NCI-H524 (cell line): ENCODE measurements at regions not wholly inside any gene's neighbourhood (a gene's known extent, or its start where the extent isn't known, plus 50 kb on each side); places are given as distances from the start of the nearest gene placed in this dataset.
"Not testable (repeated sequence)": the region's sequence is repeated elsewhere in the genome, so short reads cannot be mapped to it uniquely, and the experiment has no call there.

Source experiments
- DNase-seq, 2 experiments: peaks; one replicate each; lab custom pipeline; 2025; lab: John Stamatoyannopoulos, UW

DNA sequence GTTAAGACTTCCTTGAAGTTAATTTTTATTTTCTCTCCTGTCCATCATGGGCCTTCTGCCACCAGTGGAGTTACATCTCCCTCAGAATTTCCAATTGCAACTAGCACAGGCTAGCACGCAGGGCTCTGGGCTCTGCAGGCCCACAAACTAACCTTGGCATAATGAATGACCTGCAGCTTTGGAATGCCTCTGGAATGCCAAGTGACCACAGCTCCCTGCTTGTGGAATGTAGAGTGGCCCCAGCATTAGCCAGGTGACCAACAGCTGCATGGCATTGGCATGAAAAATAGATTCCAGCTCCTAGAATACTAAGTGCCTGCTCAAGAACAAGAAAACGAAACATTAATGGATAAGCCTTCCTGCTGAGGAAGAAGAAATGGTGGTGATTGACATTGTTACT, 726.1 kb downstream of the BRINP1 start:
- DNase-seq: no peak

- no peak for DNase-seq
These were observed 725.2 kb downstream of the BRINP1 start for GRCh38 chr9:118644066-118644465.

DNA sequence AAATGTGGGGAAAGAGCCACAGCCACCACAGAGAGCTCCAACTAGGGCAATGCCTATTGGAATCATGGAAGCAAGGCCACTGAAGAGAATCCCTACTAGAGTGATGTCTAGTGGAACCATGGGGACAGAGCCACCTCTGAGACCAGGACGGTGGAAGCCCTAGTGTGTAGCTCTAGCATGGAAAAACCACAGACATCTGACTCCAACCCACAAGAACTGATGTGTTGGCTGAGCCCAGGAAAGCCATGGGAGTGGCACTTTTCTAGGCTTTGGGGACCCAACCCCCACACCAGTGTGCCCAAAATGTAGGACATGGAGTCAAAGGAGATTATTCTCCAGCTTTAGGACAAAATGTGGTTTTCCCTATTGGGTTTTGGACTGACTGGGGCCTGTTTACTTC, 721.9 kb downstream of the BRINP1 start:
- DNase-seq: no peak

DNA sequence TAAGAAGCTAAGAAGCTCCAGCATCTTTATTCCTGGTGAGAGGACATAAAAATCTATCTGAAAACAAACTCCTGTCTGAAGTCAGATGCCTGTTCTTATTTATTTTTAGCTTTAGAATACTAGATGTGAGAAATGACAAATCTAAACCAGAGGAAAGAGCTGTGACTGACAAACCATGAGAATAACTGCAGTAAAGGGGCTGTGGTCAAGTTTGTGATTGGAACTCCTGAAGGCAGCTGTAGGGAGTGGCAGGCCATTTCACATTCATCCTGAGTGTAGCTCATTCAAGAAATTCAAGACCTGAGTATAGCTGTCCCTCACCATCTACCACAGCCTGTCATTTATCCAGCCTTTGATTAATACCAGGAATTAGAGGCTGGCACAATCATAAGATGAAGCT, 718.8 kb downstream of the BRINP1 start:
- DNase-seq: no peak

DNA sequence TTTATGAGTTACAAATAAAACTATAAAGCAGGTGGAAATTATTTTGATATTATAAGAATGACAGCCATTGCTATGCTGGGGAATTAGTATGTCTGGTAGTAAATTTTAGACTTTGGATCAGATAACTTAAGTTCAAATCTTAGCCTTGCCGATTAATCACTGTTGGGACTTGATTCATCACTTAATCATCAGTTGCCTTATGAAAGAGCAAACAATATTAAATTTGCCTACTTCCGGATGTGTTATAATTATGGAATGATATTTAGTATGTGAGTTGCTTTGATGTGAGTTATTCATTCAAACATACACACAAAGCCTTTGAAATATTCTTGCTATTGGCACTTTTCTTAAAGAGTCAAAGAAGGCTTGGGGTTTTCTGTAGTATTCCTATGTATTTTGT, 717.7 kb downstream of the BRINP1 start:
- no peak for DNase-seq

GRCh38 chr9:118652258-118652657, 717.0 kb downstream of the BRINP1 start:
- DNase-seq: no peak

DNA sequence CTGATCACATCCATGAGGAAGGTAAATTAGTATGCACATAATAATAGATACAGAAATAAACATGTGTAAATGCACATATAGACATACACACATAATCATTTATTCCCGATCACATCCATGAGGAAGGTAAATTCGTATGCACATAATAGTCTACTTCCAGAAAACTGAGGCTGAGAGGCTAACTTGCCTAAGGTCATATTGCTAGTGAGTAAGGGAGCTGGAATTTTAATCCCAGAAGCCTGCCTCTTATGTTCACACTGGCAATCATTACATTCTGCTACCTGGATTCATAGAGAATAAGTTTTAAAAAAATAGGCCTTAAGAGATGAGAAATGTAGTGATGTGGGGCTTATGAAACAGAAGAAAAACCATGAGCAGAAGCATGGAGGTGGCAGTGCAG, 716.3 kb downstream of the BRINP1 start:
- no peak for DNase-seq

DNA sequence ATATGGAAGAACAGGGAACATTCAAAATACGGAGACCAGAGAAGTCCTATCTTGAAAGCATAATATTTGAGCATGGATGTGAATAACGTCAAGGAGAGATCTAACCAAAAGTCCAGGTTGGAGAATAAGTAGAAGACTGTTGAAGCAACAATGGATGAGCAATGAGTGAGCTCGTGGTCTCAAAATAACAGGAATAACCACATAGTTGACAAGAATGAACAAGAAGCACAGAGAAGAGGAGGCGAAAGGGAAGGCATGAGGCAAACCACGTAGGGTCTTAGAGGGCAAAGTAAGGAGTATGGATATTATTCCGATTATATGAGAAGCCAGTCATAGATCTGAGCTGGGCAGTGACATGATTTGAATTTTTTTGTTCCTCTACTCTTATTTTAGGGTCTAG, 710.2 kb downstream of the BRINP1 start:
- DNase-seq: no peak

GRCh38 chr9:118665226-118665919, 703.9 kb downstream of the BRINP1 start:
- no peak for DNase-seq

GRCh38 chr9:118670011-118670953, 699.0 kb downstream of the BRINP1 start:
- no peak for DNase-seq

- no peak for DNase-seq
These were observed 694.3 kb downstream of the BRINP1 start for GRCh38 chr9:118674942-118675341.

DNA sequence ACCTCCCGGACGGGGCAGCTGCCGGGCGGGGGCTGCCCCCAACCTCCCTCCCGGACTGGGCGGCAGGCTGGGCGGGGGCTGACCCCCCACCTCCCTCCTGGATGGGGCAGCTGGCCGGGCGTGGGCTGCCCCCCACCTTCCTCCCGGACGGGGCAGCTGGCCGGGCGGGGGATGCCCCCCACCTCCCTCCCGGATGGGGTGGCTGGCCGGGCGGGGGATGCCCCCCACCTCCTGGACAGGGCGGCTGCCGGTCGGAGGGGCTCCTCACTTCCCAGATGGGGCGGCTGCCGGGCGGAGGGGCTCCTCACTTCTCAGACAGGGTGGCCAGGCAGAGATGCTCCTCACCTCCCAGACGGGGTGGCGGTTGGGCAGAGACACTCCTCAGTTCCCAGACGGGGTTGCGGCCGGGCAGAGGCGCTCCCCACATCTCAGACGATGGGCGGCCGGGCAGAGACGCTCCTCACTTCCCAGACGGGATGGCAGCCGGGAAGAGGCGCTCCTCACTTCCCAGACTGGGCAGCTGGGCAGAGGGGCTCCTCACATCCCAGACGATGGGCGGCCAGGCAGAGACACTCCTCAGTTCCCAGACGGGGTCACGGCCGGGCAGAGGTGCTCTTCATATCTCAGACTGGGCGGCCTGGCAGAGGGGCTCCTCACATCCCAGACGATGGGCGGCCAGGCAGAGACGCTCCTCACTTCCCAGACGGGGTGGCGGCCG, 691.1 kb downstream of the BRINP1 start:
- DNase-seq: not testable (repeated sequence)

DNA sequence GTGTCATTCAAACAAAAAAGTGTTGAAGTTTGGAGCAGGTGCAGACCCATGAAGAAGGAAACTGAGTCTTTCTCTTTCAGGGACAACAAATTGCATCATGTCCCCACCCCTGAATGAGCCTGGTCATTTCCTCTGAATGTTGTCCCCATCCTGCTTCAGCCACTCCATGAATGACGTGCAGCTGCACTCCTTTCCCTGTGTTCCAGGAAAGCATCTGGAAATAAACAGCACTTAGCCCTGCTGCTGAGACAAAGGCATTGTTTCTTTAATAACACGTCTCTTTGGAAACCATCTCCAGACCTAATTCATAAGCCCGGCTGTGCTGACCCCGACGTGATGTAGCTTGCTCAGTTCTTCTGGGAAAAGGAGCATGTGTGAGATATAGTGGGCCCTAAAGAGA, 682.3 kb downstream of the BRINP1 start:
- no peak for DNase-seq

- DNase-seq: no peak
These were observed 680.0 kb downstream of the BRINP1 start for GRCh38 chr9:118689280-118689679.

GRCh38 chr9:118692613-118693012, 676.6 kb downstream of the BRINP1 start:
- DNase-seq: no peak

DNA sequence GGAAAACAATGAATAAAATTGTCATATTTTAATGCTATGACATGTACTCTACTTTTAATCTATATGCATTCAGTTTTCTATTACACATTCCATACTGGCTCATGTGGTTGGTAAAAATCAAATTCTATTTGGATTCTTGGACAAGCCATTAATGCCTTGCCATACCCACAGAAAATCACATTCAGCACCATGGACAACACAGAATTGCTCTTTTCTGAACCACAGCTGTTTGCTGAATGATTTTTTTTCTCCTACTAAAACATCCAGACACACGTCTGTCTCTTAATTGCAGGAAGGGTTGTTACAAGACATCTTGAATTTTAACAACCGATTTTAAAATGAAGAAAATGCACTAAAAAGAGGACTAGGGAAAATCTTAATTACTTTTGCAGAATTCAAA, 675.6 kb downstream of the BRINP1 start:
- DNase-seq: no peak

DNA sequence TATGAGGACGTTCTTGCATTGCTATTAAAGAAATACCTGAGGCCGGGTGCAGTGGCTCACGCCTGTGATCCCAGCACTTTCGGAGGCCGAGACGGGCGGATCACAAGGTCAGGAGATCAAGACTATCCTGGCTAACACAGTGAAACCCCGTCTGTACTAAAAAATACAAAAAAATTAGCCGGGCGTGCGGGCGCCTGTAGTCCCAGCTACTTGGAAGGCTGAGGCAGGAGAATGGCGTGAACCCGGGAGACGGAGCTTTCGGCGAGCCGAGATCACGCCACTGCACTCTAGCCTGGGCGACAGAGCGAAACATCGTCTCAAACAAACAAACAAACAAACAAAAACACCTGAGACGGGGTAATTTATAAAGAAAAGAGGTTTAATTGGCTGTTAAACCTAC, 674.0 kb downstream of the BRINP1 start:
- not testable (repeated sequence) for DNase-seq

- no peak for DNase-seq
These were observed 667.2 kb downstream of the BRINP1 start for GRCh38 chr9:118701985-118702384.

DNA sequence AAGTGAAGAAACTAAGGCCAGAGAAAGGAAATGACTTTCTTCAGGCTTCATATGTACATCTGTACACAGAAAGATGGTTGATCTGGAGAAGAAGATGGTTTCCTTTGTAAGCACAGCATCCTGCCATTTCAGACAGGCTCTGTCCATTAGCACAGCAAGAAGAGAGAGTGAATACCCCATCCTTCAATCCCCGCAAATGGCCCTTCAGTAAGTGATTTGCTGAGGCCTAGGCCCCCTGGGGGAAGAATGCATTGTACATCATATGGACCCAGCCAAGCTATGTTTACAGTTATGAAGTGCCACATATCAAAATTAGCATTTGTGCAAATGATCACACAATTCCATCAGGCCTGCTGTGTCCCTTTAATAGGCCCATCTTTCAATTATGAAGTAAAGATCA, 657.4 kb downstream of the BRINP1 start:
- DNase-seq: no peak

GRCh38 chr9:118721276-118721675, 648.0 kb downstream of the BRINP1 start:
- no peak for DNase-seq

- no peak for DNase-seq
These were observed 647.3 kb downstream of the BRINP1 start for GRCh38 chr9:118721923-118722322.

GRCh38 chr9:118729981-118730380, 639.3 kb downstream of the BRINP1 start:
- no peak for DNase-seq

DNA sequence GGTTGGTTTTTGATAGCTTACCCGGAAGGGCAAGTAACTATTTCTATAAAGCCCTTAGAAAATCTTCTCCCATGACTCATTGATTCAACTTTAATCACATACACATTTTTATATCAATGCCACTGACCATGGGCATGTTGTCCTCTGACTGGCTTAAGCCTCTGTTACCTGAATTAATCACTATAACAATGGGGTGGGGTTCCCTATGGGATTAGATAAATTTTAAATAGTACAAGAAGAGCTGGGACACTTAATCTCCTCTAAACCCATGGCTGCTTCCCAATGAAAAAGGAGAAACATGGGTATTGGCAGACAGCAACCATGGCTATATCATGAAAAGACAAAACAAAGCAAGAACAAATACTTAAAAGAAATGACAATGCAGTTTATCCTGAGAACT, 636.2 kb downstream of the BRINP1 start:
- DNase-seq: no peak
